ENCODE measurements at regions not wholly inside any gene's neighbourhood (a gene's known extent, or its start where the extent isn't known, plus 50 kb on each side); places are given as distances from the start of the nearest gene placed in this dataset.

DNA sequence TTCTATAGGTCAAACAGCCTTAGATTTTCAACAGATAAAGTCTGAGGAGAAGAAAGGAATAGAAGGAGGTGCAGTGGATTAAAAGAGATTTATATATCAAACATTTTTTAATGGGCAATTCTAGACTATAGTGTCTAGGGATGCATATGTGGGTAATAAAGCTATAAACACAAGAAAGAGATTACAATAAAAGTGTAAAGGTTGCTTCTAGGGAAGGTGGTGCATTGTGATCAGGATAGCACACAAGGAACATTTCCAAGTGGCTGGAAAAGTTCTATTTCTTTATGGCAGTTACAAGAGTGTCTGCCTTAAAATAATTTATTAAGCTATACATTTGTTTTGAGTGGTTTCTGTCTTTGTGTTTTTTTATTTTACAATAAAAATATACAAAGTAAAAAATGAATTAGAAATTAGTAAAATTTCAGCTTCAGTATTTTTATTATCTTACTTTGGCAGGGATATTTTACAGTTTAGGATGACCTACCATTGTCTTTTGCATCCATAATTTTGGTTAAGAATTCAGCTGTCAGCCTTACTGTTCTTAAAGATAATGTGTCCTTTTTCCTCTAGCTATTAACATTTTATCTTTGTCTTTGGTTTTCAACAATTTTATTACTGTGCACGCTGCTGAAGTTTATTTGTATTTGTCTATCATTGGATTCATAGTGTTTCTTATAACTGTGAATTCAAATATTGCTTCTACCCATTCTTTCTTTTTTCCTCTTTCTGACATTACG is 221.8 kb downstream of the LACC1 start:
- peak; percentile 17 for DNase-seq

GRCh38 chr13:44103429-44104196 is 223.9 kb downstream of the LACC1 start:
- no peak for DNase-seq

GRCh38 chr13:44104197-44104490 is 224.4 kb downstream of the LACC1 start:
- no peak for DNase-seq

GRCh38 chr13:44104969-44105368 is 225.3 kb downstream of the LACC1 start:
- no peak for DNase-seq

GRCh38 chr13:44106266-44107152 is 226.8 kb downstream of the LACC1 start:
- DNase-seq: no peak

- no peak for DNase-seq
These were observed 227.8 kb downstream of the LACC1 start for GRCh38 chr13:44107357-44108121.

GRCh38 chr13:44108331-44108858 is 228.7 kb downstream of the LACC1 start:
- DNase-seq: peak; percentile 10

- DNase-seq: no peak
These were observed 230.5 kb downstream of the LACC1 start for GRCh38 chr13:44110091-44110621.

DNA sequence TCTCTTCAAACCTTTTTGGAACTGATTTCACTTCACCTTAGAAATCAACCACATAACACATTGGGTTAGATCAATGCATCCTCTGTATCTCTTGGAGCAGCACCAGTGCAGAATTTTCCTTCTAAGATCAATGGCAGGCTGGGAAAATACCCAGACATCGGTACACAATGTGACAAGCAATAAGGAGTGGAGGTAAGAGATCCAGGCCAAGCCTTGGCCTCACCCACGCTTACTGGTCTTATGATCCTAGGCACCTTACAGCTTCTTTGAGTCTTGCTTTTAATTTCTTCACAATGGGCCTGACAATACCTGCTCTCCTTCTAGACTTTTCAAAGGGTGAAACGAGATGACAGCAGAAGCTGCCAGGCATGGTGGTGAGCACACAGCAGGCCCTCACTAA is 232.0 kb downstream of the LACC1 start:
- no peak for DNase-seq

DNA sequence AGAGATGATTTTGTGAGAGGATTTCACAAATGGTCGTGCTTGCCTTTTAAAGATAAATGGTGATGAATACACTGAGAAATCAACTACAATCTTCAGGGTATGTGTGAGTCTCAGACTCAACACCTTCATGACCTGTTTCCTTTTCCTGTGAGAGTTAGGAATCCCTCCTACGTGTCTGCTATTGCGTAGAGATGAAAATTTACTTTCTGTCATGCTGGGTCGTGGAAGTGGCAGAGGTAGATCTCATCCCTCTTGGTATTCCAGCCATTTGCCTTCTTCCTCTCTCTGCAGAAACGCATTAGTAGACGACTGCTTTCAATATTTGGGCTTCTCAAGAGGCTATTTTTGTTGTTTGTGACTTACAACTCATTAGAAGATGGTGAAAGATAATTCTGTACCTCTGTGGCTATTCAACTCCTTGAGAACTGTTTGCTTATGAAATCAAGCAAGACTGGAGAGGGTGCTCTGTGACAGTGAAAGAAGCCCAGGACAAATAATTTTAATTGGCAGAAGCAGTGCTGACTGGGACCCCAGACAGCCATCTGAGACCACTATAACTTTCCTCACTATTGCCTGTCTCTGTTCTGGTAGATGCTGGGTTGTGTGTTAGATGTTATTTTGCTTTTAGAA is 233.1 kb downstream of the LACC1 start:
- DNase-seq: no peak

DNA sequence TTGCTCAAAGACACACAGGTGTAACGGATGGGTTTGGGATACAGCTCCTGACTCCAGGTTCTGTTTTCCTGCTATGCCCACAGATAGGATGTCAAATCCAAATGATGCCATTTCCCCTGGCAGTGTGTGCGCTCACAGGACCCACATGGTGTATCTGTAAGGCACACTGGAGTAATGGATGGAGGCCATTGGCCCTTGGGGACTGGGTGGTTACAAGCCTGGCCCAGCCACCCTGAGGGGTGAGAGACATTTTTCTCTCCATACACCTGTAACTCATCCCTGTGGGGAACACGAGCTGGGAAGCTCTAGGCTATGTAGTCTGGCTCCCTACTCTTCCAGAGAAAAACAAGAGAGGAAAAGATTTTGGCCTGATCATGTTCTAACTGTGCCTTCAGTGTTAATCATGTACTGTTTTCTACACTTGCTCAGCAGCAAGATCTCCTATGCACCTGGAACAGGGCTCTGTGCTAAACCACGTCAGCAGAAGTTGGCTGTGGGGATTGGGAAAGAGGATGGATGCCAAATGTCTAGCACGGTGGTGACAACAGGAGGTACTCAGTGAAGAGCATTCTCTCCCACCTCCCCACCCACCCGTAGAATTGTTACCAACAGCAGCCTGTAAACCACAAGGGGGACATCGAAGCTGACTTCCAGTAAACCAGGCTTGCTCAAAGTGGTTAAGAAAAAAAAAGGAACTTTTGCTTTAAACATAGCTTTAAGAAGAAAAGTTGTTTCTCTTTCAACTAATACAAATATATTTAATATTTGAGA is 237.0 kb downstream of the LACC1 start:
- peak; percentile 59 for DNase-seq

GRCh38 chr13:44117351-44117750 is 237.6 kb downstream of the LACC1 start:
- DNase-seq: peak; percentile 70

DNA sequence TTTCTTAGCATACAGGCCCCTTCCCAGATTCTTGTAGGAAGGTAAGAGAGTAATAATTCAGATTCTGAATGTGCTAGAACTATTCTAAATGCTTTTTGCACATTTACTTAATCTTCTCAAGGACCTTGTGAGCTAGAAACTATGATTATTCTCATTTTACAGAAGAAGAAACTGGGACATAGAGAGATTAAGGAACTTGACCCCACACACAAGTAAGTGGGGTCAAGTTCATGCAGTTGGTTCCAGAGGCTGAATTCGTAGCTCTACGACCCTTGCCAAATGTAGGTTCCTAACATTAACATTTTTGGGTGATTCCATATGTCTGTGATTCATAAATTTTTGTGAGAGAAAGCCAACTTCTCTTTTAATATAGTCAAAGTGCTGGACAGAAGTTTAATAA is 238.1 kb downstream of the LACC1 start:
- DNase-seq: no peak

- DNase-seq: no peak
These were observed 239.2 kb downstream of the LACC1 start for GRCh38 chr13:44118881-44119280.

GRCh38 chr13:44120043-44120442 is 240.3 kb downstream of the LACC1 start:
- no peak for DNase-seq

GRCh38 chr13:44120849-44121755 is 241.4 kb downstream of the LACC1 start:
- DNase-seq: no peak

DNA sequence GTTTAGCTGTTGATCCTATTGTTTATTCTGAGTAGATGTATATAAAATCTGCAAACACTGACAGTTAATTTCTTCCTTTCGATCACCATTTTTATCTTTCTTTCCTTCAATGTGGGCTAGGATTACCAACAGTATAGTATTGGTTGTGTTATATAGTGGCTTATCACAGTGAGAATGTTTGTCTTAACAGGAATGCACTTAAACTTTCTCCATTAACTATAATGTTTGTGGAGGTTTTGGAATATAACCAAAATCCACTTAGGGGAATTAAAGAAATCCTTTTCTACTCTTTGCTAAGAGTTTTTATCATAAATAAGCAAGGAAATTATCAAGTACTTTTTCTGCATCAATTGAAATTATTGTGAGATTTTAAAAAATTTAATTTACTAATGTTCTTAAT is 244.6 kb downstream of the LACC1 start:
- no peak for DNase-seq

GRCh38 chr13:44125943-44126469 is 246.3 kb downstream of the LACC1 start:
- no peak for DNase-seq

DNA sequence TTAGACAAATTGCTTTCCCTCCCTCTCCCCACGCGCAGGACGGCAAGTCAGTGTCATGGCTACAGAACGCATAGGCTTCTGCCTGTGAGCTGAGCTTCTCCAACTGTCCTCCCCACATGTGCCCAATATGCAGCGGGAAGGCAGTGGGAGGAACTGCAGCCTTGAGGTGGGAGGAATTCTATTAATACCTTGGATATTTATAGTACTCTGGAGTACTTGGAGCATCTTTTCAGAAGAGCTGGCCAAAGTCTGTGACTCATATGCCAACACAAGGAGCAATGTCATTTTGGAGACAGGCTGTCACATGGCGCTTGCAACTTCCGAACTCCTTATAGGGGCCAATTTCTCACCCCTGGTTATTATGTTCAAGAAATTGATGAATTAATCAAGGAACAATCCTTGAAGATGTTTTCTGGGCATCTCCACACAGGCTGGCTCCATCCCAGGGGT is 245.0 kb upstream of the SERP2 start:
- no peak for DNase-seq

- no peak for DNase-seq
These were observed 244.2 kb upstream of the SERP2 start for GRCh38 chr13:44129418-44129817.

All from hematopoietic multipotent progenitor cell treated with erythropoietin and hydrocortisone succinate and interleukin-3 and kit ligand, for 6 days (in vitro differentiated cells).